HepG2 (cell line): ENCODE measurements at regions not wholly inside any gene's neighbourhood (a gene's known extent, or its start where the extent isn't known, plus 50 kb on each side); places are given as distances from the start of the nearest gene placed in this dataset.

Experiments
- ATF1 ChIP-seq: IDR thresholded peaks from 2 replicates; pipeline ENCODE4 v1.6.1; 2016; ENCODE audit warnings: mild to moderate bottlenecking, control low read depth
- RFX5 ChIP-seq: IDR thresholded peaks from 2 replicates; pipeline ENCODE4 v1.6.1; 2011; ENCODE audit warnings: low read depth, low read length, improper control_type of control experiment
- ZBTB7A ChIP-seq: sonication (generic); formaldehyde crosslinking; IDR thresholded peaks from 2 replicates; pipeline ENCODE4 v1.8.0; 2022; ENCODE audit warnings: mild to moderate bottlenecking, missing genetic modification reagents
- ZNF574 ChIP-seq: sonication (generic); formaldehyde crosslinking; IDR thresholded peaks from 2 replicates; pipeline ENCODE4 v1.4.0; 2020; ENCODE audit warnings: missing genetic modification reagents
- TF ChIP-seq, protein P1 (sequence below): sonication (generic); formaldehyde crosslinking; IDR thresholded peaks from 2 replicates; pipeline ENCODE4 v1.5.0; 2020; ENCODE audit warnings: mild to moderate bottlenecking, low read depth, missing genetic modification reagents, borderline replicate concordance

DNA sequence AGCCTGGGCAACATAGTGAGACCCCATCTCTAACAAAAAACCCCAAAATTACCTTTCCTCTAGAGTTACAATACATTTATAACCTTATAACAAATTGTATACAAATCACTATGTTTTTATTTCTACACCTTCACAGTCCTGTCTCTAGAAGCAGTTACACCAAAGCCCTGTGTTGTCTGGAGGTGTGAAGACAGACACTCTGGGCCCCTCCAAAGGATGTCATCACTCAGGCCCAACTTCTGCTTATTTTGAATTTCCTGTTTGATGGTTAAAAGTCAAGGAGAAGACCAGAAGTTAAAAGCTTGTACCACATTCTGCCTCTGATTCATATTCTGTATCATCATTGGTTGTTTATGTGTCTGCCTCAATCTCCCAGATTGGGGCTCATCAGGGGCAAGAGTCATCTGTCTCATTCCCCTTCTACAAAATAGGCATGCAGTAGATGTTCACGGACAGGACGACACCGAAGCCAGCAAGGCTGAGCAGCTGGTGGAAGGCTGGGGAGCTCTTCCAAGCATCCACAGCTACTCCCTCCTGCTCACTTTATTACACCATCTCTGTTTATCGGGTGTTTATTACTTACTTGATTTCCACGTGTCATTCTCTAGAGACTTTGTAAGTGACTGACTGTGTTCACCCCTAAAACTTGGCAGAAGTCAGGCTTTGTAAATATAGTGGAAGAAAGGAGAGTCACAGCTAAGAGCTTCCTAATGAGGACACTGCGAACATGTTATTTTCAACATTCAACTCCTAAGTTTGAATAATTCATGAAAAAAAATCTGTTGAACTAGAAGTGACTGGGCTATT, 136.8 kb upstream of the ANKRD28 start:
- TF ChIP-seq ATF1 (CRISPR knock-in tag) (no peak), ZNF574 (CRISPR knock-in tag) (no peak), RFX5 (no peak), ZBTB7A (CRISPR knock-in tag) (no peak)
- TF ChIP-seq, protein P1, sequence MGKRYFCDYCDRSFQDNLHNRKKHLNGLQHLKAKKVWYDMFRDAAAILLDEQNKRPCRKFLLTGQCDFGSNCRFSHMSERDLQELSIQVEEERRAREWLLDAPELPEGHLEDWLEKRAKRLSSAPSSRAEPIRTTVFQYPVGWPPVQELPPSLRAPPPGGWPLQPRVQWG (CRISPR knock-in tag): no peak
